PFSK-1 (cell line): ENCODE measurements at regions not wholly inside any gene's neighbourhood (a gene's known extent, or its start where the extent isn't known, plus 50 kb on each side); places are given as distances from the start of the nearest gene placed in this dataset.

ENCODE experiments used
- SIN3A ChIP-seq: IDR thresholded peaks from 2 replicates; pipeline ENCODE4 v1.6.1; 2012; ENCODE audit warnings: mild to moderate bottlenecking, low read length, moderate library complexity, borderline replicate concordance; ENCODE audit not compliant: insufficient read depth
- TAF1 ChIP-seq: IDR thresholded peaks from 2 replicates; pipeline ENCODE4 v1.6.1; 2012; ENCODE audit warnings: low read length, control low read depth, borderline replicate concordance; ENCODE audit not compliant: insufficient read depth
- TF ChIP-seq, protein P1 (sequence below), 2 experiments: IDR thresholded peaks; 2 replicates each; pipeline versions ENCODE4 v1.6.1 to v1.8.0; 2011 to 2012; ENCODE audit warnings: low read depth in 2 of 2, low read length in 2 of 2, control low read depth in 1 of 2, inconsistent platforms in 1 of 2, mild to moderate bottlenecking in 1 of 2, moderate library complexity in 1 of 2; ENCODE audit not compliant: insufficient read depth in 1 of 2

DNA sequence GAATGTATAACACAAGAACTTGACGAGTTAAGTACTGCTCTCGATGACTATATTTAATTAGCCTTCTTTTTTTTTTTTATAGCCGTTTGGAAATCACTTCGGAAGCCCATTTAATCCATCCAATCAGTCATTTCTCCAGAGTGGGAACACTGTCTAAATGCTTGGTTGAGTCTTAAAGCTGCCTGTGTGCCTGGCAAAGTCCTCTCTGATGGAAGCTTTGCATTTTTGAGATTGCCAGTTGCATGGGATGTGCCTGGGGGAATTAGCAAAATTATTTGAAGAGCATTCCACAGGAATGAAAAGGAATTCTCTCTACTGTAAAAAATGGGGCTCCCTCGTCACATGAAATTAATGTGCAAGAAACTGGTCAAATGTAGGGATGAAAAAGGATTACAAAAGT is 398.8 kb upstream of the RPS6KA3 start:
- TF ChIP-seq TAF1 (no peak), SIN3A (no peak)
- TF ChIP-seq, protein P1, sequence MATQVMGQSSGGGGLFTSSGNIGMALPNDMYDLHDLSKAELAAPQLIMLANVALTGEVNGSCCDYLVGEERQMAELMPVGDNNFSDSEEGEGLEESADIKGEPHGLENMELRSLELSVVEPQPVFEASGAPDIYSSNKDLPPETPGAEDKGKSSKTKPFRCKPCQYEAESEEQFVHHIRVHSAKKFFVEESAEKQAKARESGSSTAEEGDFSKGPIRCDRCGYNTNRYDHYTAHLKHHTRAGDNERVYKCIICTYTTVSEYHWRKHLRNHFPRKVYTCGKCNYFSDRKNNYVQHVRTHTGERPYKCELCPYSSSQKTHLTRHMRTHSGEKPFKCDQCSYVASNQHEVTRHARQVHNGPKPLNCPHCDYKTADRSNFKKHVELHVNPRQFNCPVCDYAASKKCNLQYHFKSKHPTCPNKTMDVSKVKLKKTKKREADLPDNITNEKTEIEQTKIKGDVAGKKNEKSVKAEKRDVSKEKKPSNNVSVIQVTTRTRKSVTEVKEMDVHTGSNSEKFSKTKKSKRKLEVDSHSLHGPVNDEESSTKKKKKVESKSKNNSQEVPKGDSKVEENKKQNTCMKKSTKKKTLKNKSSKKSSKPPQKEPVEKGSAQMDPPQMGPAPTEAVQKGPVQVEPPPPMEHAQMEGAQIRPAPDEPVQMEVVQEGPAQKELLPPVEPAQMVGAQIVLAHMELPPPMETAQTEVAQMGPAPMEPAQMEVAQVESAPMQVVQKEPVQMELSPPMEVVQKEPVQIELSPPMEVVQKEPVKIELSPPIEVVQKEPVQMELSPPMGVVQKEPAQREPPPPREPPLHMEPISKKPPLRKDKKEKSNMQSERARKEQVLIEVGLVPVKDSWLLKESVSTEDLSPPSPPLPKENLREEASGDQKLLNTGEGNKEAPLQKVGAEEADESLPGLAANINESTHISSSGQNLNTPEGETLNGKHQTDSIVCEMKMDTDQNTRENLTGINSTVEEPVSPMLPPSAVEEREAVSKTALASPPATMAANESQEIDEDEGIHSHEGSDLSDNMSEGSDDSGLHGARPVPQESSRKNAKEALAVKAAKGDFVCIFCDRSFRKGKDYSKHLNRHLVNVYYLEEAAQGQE (IDR thresholded peaks at IDR 0.05; ENCODE audit: insufficient read depth in 1 of 2, low read depth in 2 of 2, low read length in 2 of 2) = no peak
